Putamen (tissue), 1 donor: ENCODE measurements at regions not wholly inside any gene's neighbourhood (a gene's known extent, or its start where the extent isn't known, plus 50 kb on each side); places are given as distances from the start of the nearest gene placed in this dataset.

ENCODE experiments used
- DNase-seq: peaks from one replicate; pipeline ENCODE4 v3.0.0-alpha.2; 2016; ENCODE audit warnings: low spot score

GRCh38 chr4:176443117-176443516, 123.4 kb downstream of the SPCS3 start:
- DNase-seq = no peak

- DNase-seq = no peak
Observed at GRCh38 chr4:176443646-176444409, 124.1 kb downstream of the SPCS3 start.

- DNase-seq = no peak
Observed at GRCh38 chr4:176444741-176445140, 125.0 kb downstream of the SPCS3 start.

GRCh38 chr4:176448761-176449160, 129.0 kb downstream of the SPCS3 start:
- no peak for DNase-seq

- DNase-seq = peak; percentile 83
Observed at GRCh38 chr4:176451443-176451842, 131.7 kb downstream of the SPCS3 start.

GRCh38 chr4:176453079-176453478, 133.3 kb downstream of the SPCS3 start:
- DNase-seq = no peak

GRCh38 chr4:176453658-176454057, 133.9 kb downstream of the SPCS3 start:
- no peak for DNase-seq

- DNase-seq = no peak
Observed at GRCh38 chr4:176464748-176465147, 145.0 kb downstream of the SPCS3 start.

- DNase-seq = no peak
Observed at GRCh38 chr4:176467001-176467400, 147.2 kb downstream of the SPCS3 start.

- no peak for DNase-seq
Observed at GRCh38 chr4:176469546-176469945, 149.8 kb downstream of the SPCS3 start.

GRCh38 chr4:176470671-176471070, 150.9 kb downstream of the SPCS3 start:
- no peak for DNase-seq

- no peak for DNase-seq
Observed at GRCh38 chr4:176475067-176475466, 155.3 kb downstream of the SPCS3 start.

- DNase-seq = no peak
Observed at GRCh38 chr4:176478076-176478475, 158.3 kb downstream of the SPCS3 start.

GRCh38 chr4:176479767-176480166, 160.0 kb downstream of the SPCS3 start:
- no peak for DNase-seq

GRCh38 chr4:176482972-176483371, 163.2 kb downstream of the SPCS3 start:
- DNase-seq = no peak

- DNase-seq = no peak
Observed at GRCh38 chr4:176484301-176484984, 164.7 kb downstream of the SPCS3 start.

- no peak for DNase-seq
Observed at GRCh38 chr4:176489001-176489400, 169.2 kb downstream of the SPCS3 start.

- DNase-seq = no peak
Observed at GRCh38 chr4:176492646-176493302, 173.0 kb downstream of the SPCS3 start.

- no peak for DNase-seq
Observed at GRCh38 chr4:176498617-176499256, 179.0 kb downstream of the SPCS3 start.

GRCh38 chr4:176499518-176499917, 179.8 kb downstream of the SPCS3 start:
- DNase-seq = no peak

GRCh38 chr4:176500894-176501293, 181.1 kb downstream of the SPCS3 start:
- no peak for DNase-seq

- no peak for DNase-seq
Observed at GRCh38 chr4:176504118-176504517, 184.4 kb downstream of the SPCS3 start.
